Activated T-cell treated with anti-CD3 and anti-CD28 coated beads for 1 hour (primary cell): ENCODE measurements at regions not wholly inside any gene's neighbourhood (a gene's known extent, or its start where the extent isn't known, plus 50 kb on each side); places are given as distances from the start of the nearest gene placed in this dataset.

Experiments
- DNase-seq: peaks from one replicate; pipeline ENCODE4 v3.0.0-alpha.2; 2020; ENCODE audit warnings: low read depth

GRCh38 chr20:52643034-52643433, 329.1 kb upstream of the TSHZ2 start:
- no peak for DNase-seq

GRCh38 chr20:52637201-52637600, 335.0 kb upstream of the TSHZ2 start:
- DNase-seq = no peak

- DNase-seq = no peak
Measured at GRCh38 chr20:52631469-52631868, 340.7 kb upstream of the TSHZ2 start.

DNA sequence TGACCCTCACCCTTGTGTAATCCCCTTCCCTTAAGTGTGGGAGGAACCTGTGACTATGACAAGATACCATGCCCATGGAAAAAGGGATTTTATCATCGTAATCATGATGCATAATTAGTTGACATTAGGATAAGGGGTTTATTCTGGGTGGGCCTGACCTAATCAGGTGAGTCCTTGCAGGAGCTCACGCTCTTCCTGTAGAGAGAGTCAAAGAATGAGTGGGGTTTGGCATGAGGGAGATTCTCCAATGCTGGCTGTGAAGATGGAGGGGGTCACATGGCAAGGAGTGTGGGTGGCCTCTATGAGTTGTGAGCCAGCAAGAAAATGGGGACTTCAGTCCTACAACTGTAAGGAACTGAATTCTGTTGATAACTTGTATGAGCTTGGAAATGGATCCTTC, 342.0 kb upstream of the TSHZ2 start:
- no peak for DNase-seq

DNA sequence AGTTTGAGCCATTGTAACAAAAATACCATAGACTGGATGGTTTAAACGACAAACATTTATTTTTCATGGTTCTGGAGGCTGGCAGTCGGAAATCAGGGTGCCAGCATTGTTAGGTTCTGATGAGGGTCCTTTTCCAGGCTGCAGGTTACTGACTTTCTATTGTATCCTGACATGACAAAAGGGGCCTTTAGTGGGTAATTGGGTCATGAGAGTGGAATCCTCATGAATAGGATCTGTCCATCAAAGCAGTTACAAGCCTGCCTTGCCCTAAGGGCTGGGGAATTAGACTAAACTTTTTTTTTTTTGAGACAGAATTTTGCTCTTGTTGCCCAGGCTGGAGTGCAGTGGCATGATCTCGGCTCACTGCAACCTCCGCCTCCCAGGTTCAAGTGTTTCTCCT, 347.9 kb upstream of the TSHZ2 start:
- DNase-seq = no peak

DNA sequence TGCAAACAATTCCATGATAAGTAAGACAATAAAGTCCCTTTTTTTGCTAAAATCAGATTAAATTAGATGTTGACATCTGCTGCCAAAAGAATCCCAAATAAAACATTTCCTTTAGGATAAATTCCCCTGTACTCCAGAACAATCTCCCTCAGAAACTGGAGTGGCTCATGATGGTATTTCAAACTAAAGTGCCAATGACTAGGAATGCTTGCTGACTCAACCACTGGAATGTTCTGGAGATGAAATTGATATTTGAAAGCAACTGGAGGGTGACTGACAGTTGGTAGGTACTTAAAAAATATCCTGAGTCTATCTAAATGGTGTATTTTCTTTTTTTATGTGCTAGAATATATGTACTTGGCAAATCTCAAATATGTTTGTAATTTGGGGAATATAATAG, 350.1 kb upstream of the TSHZ2 start:
- DNase-seq = no peak

GRCh38 chr20:52621401-52621800, 350.8 kb upstream of the TSHZ2 start:
- no peak for DNase-seq

GRCh38 chr20:52619671-52620070, 352.5 kb upstream of the TSHZ2 start:
- DNase-seq = no peak

DNA sequence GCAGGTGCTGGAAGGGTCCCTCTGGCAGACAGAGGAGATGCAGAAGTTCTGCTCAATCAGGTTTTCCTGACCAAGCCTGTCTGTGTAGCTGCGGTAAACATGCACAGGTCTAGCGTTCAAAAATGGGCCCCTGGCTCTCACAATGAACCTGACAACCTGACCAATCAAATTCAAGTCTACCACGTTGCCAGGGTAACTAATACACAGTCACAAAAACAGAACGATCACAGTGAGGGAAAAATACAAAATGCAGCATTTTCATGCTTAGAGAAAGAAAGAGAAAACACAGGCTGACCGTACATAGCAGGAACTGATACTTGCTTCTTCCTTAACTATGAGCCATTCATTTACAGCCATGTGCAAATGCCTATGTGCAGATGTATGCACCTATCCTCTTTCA, 353.1 kb upstream of the TSHZ2 start:
- DNase-seq = no peak

GRCh38 chr20:52616629-52617028, 355.5 kb upstream of the TSHZ2 start:
- DNase-seq = no peak

DNA sequence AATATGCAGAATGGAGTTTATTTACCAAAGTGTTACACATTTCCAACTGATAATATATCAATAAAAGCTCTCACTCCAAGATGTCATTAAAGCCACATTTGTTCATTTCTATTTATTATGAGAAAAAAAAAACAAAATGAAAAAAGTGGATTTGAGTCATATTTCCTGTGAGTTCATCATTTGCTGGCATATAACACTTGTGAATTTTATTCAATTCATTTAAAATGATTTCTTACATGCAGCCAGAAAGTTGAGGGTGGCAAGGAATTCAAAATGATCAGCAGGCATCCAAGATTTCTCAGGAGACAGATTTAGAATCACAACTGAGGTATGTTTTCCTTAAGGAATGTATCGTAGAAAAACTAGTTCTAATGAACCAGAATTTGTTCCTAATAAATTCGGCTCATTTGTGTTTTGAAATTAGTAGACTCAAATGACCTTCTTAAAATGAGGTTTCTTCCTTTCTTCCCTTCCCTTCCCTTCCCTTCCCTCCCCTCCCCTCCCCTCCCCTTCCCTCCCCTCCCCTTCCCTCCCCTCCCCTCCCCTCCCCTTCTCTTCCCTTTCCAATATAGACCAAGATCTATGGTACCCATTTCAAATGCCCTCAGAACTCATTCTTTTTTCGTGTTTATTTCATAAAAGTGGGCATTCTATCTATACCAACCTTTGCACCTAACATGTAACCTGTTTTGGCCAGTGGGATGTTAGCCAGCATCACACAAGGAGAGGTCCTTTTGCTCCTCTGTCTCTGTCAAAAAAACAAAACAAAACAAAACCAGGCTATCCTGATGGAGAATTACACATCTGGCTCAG, 357.9 kb upstream of the TSHZ2 start:
- DNase-seq = no peak

DNA sequence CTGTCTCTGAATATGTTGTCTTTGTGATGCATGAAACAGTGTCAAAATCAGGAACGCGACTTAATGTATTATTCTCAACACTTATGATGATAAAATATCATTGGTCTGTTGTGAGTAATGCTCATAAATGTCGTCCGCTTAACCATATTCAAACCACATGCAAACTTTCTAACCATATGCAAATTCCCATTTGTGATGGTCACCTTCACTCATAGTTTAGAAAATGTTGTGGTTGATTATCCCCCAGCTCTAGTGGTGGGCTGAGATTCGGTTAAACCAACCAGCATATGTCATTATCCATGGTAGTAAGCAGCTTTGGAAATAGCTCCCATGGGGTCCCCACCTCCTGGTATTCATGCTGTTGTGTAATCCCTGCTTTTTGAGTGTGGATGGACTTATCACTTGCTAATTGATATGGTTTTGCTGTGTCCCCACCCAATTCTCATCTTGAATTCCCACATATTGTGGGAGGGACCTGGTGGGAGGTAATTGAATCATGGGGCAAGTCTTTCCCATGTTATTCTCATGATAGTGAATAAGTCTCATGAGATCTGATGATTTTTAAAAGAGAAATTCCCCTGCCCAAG, 360.0 kb upstream of the TSHZ2 start:
- no peak for DNase-seq

- no peak for DNase-seq
Measured at GRCh38 chr20:52610749-52611148, 361.4 kb upstream of the TSHZ2 start.

DNA sequence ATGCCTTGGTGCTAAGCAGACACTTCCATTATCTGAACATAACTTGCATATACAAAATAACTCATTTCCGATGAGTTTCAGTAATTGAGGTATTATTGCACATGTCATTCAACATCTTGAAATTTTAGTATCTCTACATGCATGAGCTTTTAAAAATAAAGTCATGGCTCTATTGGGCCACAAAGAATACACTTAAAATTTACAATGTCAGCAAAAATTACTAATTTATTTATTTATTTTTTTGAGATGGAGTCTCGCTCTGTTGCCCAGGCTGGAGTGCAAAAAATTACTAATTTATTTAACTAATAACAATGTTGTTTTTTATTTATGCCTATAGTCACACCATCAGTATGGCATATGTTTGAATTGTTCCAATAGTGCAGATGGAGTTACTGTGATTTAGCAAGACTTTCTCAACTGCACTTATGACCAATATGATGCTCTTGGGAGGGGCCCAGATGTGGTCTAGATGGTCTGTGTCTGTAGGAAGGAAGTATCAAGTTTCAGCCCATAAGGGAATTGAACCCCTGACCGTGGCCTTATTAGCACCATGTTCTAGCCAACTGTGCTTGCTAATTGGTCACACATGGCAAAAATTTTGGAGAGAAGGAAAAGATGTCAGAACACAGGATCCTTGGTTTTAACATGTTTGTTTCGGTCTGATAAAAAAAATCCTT, 370.7 kb upstream of the TSHZ2 start:
- DNase-seq = no peak

GRCh38 chr20:52596256-52596655, 375.9 kb upstream of the TSHZ2 start:
- no peak for DNase-seq

- DNase-seq = no peak
Measured at GRCh38 chr20:52595518-52595917, 376.6 kb upstream of the TSHZ2 start.

DNA sequence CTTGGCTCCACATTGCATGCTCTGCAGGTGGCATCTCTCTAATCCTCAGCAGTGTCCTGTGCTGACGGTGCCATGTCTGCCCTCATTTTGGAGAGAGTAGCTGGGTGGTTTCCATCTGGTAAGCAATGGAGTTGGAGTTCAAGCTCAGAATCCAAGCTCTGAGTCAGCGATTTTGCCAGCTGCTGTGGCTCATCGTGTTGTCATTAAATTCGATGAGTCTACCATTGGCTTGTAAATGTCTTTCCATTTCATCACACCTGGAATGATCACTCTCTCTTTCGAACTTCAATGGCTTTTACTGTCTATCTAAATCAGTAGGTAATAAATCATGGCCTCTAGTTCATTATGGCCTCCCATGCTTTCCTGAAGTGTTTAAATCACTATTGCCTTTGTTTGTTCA, 378.5 kb upstream of the TSHZ2 start:
- DNase-seq = no peak

- no peak for DNase-seq
Measured at GRCh38 chr20:52592567-52592966, 379.6 kb upstream of the TSHZ2 start.

DNA sequence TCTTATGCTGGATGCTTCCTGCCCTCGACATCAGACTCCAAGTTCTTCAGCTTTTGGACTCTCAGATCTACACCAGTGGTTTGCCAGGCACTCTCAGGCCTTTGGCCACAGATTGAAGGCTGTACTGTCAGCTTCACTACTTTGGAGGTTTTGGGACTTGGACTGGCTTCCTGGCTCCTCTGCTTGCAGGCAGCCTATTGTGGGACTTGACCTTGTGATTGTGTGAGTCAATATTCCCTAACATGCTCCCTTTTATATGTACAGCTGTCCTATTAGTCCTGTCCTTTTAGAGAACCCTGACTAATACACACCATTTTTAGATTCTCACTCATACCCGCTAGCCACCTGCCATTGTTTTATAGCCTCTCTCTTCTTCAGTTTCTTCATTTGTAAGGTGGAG, 382.1 kb upstream of the TSHZ2 start:
- DNase-seq = no peak

GRCh38 chr20:52589251-52589812, 382.8 kb upstream of the TSHZ2 start:
- DNase-seq = no peak

- DNase-seq = no peak
Measured at GRCh38 chr20:52586660-52587059, 385.5 kb upstream of the TSHZ2 start.

DNA sequence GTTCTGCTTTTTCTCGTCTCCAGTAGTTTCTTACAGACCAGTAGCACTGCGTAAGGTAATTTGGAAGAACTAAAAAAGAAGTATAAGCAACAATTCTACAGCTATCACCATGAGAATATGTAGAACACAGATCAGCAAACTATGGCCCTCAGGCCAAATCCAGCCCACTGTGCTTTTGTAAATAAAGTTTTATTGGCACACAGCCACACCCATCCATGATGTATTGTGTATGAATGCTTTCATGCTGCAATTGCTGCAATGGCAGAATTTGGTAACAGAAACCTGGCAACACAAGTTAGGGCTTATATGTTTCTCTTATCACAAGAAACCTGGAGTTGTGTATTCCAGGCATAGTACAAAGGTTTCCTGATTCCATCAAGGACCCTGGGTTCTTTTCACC, 386.8 kb upstream of the TSHZ2 start:
- no peak for DNase-seq

DNA sequence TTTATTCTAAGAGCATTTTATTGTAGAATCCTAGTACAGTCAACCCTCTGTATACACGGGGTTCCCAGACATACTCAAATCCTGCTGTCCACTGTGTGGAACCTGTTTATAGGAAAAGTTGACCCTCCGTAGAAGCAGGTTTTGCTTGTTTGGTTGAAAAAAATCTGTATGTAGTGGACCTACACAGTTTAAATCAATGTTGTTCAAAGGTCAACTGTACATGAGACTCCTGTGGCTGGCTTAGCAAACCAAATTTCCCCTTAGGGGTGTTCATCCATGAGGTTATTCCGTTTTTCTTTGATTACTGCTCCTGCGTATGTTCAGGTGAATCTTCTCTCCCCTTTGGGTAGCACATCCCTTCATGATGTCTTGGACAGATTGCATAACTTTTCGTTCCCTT, 387.0 kb upstream of the ZFP64 start:
- no peak for DNase-seq
